Endothelial cell of umbilical vein (primary cell): ENCODE measurements at regions not wholly inside any gene's neighbourhood (a gene's known extent, or its start where the extent isn't known, plus 50 kb on each side); places are given as distances from the start of the nearest gene placed in this dataset.

ENCODE experiments used
- BruUV-seq: library from RNA; stranded (reverse); fragments of 400-500 nt; replicated peaks from 2 replicates; lab custom pipeline; 2021; lab: Mats Ljungman, UMichigan
- CTCF ChIA-PET: fragments of 300-600, 350-600 bp; sonication (Branson Sonifier 250); formaldehyde crosslinking; loops from one replicate; lab custom pipeline; 2021; ENCODE audit warnings: antibody characterized with exemption, inconsistent platforms; lab: Charles Lee
- POLR2A ChIA-PET: fragments of 300-600, 350-600 bp; sonication (Branson Sonifier 250); formaldehyde crosslinking; loops from one replicate; lab custom pipeline; 2021; ENCODE audit warnings: antibody characterized with exemption, inconsistent platforms; lab: Charles Lee
- DNase-seq: peaks from one replicate; pipeline ENCODE4 v3.0.0-alpha.2; 2011; ENCODE audit warnings: low read depth, low spot score
- FAIRE-seq: peaks from 2 replicates; lab custom pipeline; 2011; peaks lifted over from hg19 to GRCh38; lab: Jason Lieb, UNC
- H2AFZ ChIP-seq: 2 replicates; pipeline ENCODE4 v1.6.0; 2012; ENCODE audit warnings: low read depth, low read length, control low read depth, inconsistent platforms
- H3K27ac ChIP-seq: 2 replicates; pipeline ENCODE4 v1.5.1; 2011; ENCODE audit warnings: low read depth, mild to moderate bottlenecking, control low read depth, low read length, moderate library complexity; ENCODE audit not compliant: insufficient read depth
- H3K27me3 ChIP-seq, 2 experiments: 2 replicates each; pipeline versions ENCODE4 v1.6.0 to v1.6.1; 2011; ENCODE audit warnings: low read length in 2 of 2, mixed read lengths in 1 of 2; ENCODE audit not compliant: control insufficient read depth in 2 of 2, insufficient read depth in 2 of 2
- H3K36me3 ChIP-seq, 2 experiments: 2 replicates in 1 of 2; 3 replicates in 1 of 2; pipeline ENCODE4 v1.5.1; 2011; ENCODE audit warnings: low read length in 2 of 2, mild to moderate bottlenecking in 1 of 2, moderate library complexity in 1 of 2; ENCODE audit not compliant: control insufficient read depth in 2 of 2, insufficient read depth in 2 of 2; ENCODE audit errors: extremely low read depth in 1 of 2
- H3K4me1 ChIP-seq: 3 replicates; pipeline ENCODE4 v1.5.1; 2011; ENCODE audit warnings: mild to moderate bottlenecking, low read length; ENCODE audit not compliant: control insufficient read depth, insufficient read depth; ENCODE audit errors: extremely low read depth
- H3K4me2 ChIP-seq: 2 replicates; pipeline ENCODE4 v1.6.1; 2011; ENCODE audit warnings: low read length, control low read depth, mixed read lengths; ENCODE audit not compliant: insufficient read depth
- H3K4me3 ChIP-seq, 3 experiments: fragments of 200-600 bp in 1 of 3; sonication (generic), shearing (Covaris generic) in 1 of 3; replicated peaks in 1 of 3; 2 replicates each; pipeline ENCODE4 v1.5.1; 2011 to 2016; ENCODE audit warnings: control low read depth in 3 of 3, low read length in 3 of 3, mild to moderate bottlenecking in 2 of 3, inconsistent platforms in 1 of 3, low read depth in 1 of 3, moderate library complexity in 1 of 3; ENCODE audit not compliant: insufficient read depth in 1 of 3
- H3K79me2 ChIP-seq: 2 replicates; pipeline ENCODE4 v1.6.0; 2012; ENCODE audit warnings: low read length, inconsistent platforms; ENCODE audit not compliant: control insufficient read depth, insufficient read depth
- H3K9ac ChIP-seq: replicated peaks from 2 replicates; pipeline ENCODE3; 2011; ENCODE audit warnings: low read length, control low read depth; ENCODE audit not compliant: insufficient read depth; ENCODE audit errors: extremely low read depth
- H3K9me1 ChIP-seq: replicated peaks from 3 replicates; pipeline ENCODE4 v1.6.0; 2011; ENCODE audit warnings: mild to moderate bottlenecking, low read length; ENCODE audit not compliant: control insufficient read depth, insufficient read depth; ENCODE audit errors: extremely low read depth
- H3K9me3 ChIP-seq: replicated peaks from 2 replicates; pipeline ENCODE4 v1.5.1; 2012; ENCODE audit warnings: low read length, inconsistent platforms; ENCODE audit not compliant: control insufficient read depth, insufficient read depth
- H4K20me1 ChIP-seq: replicated peaks from 2 replicates; pipeline ENCODE3; 2011; ENCODE audit warnings: mild to moderate bottlenecking, low read length; ENCODE audit not compliant: control insufficient read depth, insufficient read depth; ENCODE audit errors: extremely low read depth
- CTCF ChIP-seq, 2 donors: IDR thresholded peaks; 1 replicate in 1 of 2; 2 replicates in 1 of 2; pipeline ENCODE4 v1.5.1; 2011; ENCODE audit warnings: low read length in 2 of 2, mild to moderate bottlenecking in 2 of 2, moderate library complexity in 2 of 2, control low read depth in 1 of 2, inconsistent platforms in 1 of 2, low read depth in 1 of 2; ENCODE audit not compliant: insufficient read depth in 1 of 2; ENCODE audit errors: extremely low read depth in 1 of 2
- EZH2 ChIP-seq: IDR thresholded peaks from 2 replicates; pipeline ENCODE4 v1.6.1; 2012; ENCODE audit warnings: borderline replicate concordance, low read depth, mild to moderate bottlenecking, moderate library complexity, low read length, inconsistent platforms; ENCODE audit not compliant: severe bottlenecking
- FOS ChIP-seq: IDR thresholded peaks from 2 replicates; pipeline ENCODE4 v1.6.1; 2011; ENCODE audit warnings: mild to moderate bottlenecking, low read length, moderate library complexity, borderline replicate concordance; ENCODE audit not compliant: insufficient read depth
- GATA2 ChIP-seq: IDR thresholded peaks from 2 replicates; pipeline ENCODE4 v1.7.0; 2011; ENCODE audit warnings: low read depth, mild to moderate bottlenecking, moderate library complexity, mixed read lengths, low read length; ENCODE audit not compliant: insufficient read length, insufficient read depth
- JUN ChIP-seq: IDR thresholded peaks from 2 replicates; pipeline ENCODE4 v1.6.1; 2011; ENCODE audit warnings: borderline replicate concordance, low read depth; ENCODE audit not compliant: insufficient read length, insufficient read depth
- MAX ChIP-seq: IDR thresholded peaks from 2 replicates; pipeline ENCODE4 v1.6.1; 2011; ENCODE audit not compliant: insufficient read depth, insufficient read length
- MYC ChIP-seq: IDR thresholded peaks from one replicate; pipeline ENCODE4 v1.6.1; 2011; ENCODE audit warnings: mild to moderate bottlenecking, low read depth, low read length
- POLR2A ChIP-seq: IDR thresholded peaks from 2 replicates; pipeline ENCODE4 v1.6.1; 2012; ENCODE audit warnings: low read depth, mild to moderate bottlenecking, control low read depth, low read length
- POLR2AphosphoS5 ChIP-seq: IDR thresholded peaks from 2 replicates; pipeline ENCODE4 v1.6.1; 2012; ENCODE audit warnings: low read depth, mild to moderate bottlenecking, control low read depth, low read length, moderate library complexity; ENCODE audit not compliant: insufficient read depth
- dilution Hi-C: fragments of 300-500 bp; cut with MboI; formaldehyde crosslinking; loops from one replicate; pipeline ENCODE4 v1.15.0; 2019; ENCODE audit warnings: low sequenced_read_pairs; ENCODE audit not compliant: extremely low pct_ligation_motif_present
- intact Hi-C: fragments of 100-400 bp; cut with micrococcal nuclease; formaldehyde crosslinking; loops from one replicate; pipeline ENCODE4 v1.10.0; 2022

DNA sequence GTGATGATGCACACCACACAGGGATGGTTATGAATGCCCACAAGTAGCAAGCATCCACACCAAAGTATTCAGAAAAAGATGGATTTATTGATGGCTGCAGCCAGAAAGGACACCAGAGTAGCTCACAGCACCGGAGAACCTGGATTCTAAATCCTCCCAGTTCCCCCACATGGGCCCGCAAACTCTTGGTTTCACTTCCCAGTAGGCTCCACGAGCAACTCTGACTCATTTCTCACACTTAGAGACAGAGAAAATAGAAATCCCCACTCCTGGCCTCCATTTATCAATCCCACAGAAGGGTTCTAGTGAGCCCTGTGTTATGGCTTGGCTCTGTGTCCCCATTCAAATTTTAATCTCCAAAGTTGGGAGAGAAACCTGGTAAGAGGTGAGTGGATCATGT is 426.7 kb upstream of the MYT1L start:
- DNase-seq (no peak), FAIRE-seq (no peak)
- Histone ChIP-seq H3K27me3 (no peaks in the 10 kb centered on the region), H3K4me2 (no peak overlapping the region), H3K36me3 (no peaks in the 10 kb centered on the region), H3K79me2 (no peaks in the 10 kb centered on the region), H3K9ac (no peak overlapping the region), H2AFZ (no peak overlapping the region), H3K27ac (no peak overlapping the region), H4K20me1 (no peaks in the 10 kb centered on the region), H3K4me1 (no peaks in the 10 kb centered on the region), H3K9me1 (no peaks in the 10 kb centered on the region), H3K4me3 (no peak overlapping the region), H3K9me3 (peaks cover 9% of the 10 kb centered on the region)
- no peak for TF ChIP-seq CTCF (IDR thresholded peaks at IDR 0.05; ENCODE audit: extremely low read depth in 1 of 2, insufficient read depth in 1 of 2, low read depth in 1 of 2, low read length in 2 of 2)
- TF ChIP-seq GATA2, result no peak
- TF ChIP-seq EZH2, result no peak
- TF ChIP-seq JUN, result no peak
- no peak for TF ChIP-seq POLR2AphosphoS5
- TF ChIP-seq FOS, result no peak
- no peak for TF ChIP-seq MYC
- no peak for TF ChIP-seq MAX
- no peak for TF ChIP-seq POLR2A
- BruUV-seq, result no TSS peak
- POLR2A ChIA-PET, result no interaction called here
- CTCF ChIA-PET, result no interaction called here
- dilution Hi-C loops, result no loop called here
- intact Hi-C loops, result no loop called here
